Hepatocyte (in vitro differentiated cells): ENCODE measurements at regions not wholly inside any gene's neighbourhood (a gene's known extent, or its start where the extent isn't known, plus 50 kb on each side); places are given as distances from the start of the nearest gene placed in this dataset.

Experiments
- DNase-seq: peaks from one replicate; pipeline ENCODE4 v3.0.0-alpha.2; 2016; ENCODE audit warnings: low spot score
- H2AFZ ChIP-seq: fragments of 200-600 bp; sonication (generic); 2 replicates; pipeline ENCODE4 v1.6.0; 2016; ENCODE audit warnings: antibody characterized with exemption, mild to moderate bottlenecking
- H3K27ac ChIP-seq: fragments of 200-600 bp; sonication (generic); 2 replicates; pipeline ENCODE4 v1.5.1; 2016; ENCODE audit warnings: mild to moderate bottlenecking
- H3K27me3 ChIP-seq: fragments of 200-600 bp; sonication (generic); 2 replicates; pipeline ENCODE4 v1.6.1; 2016
- H3K36me3 ChIP-seq: fragments of 200-600 bp; sonication (generic); replicated peaks from 2 replicates; pipeline ENCODE4 v1.5.1; 2016; ENCODE audit warnings: low read depth; ENCODE audit not compliant: insufficient read depth
- H3K4me1 ChIP-seq: fragments of 200-600 bp; sonication (generic); 2 replicates; pipeline ENCODE4 v1.5.1; 2016; ENCODE audit warnings: mild to moderate bottlenecking, moderate library complexity; ENCODE audit not compliant: insufficient read depth
- H3K4me2 ChIP-seq: fragments of 200-600 bp; sonication (generic); 2 replicates; pipeline ENCODE4 v1.6.0; 2016
- H3K4me3 ChIP-seq: fragments of 200-600 bp; sonication (generic); 2 replicates; pipeline ENCODE4 v1.5.1; 2016; ENCODE audit warnings: mild to moderate bottlenecking
- H3K79me2 ChIP-seq: fragments of 200-600 bp; sonication (generic); 2 replicates; pipeline ENCODE4 v1.6.0; 2017; ENCODE audit warnings: mild to moderate bottlenecking
- H3K9me2 ChIP-seq: fragments of 200-600 bp; sonication (generic); replicated peaks from 2 replicates; pipeline ENCODE4 v1.6.0; 2017; ENCODE audit warnings: mild to moderate bottlenecking; ENCODE audit not compliant: insufficient read depth
- H3K9me3 ChIP-seq: fragments of 200-600 bp; sonication (generic); 2 replicates; pipeline ENCODE4 v1.5.1; 2016; ENCODE audit warnings: low read depth, mild to moderate bottlenecking
- H4K20me1 ChIP-seq: fragments of 200-600 bp; sonication (generic); 2 replicates; pipeline ENCODE4 v1.6.0; 2016; ENCODE audit warnings: mild to moderate bottlenecking; ENCODE audit not compliant: insufficient read depth, poor library complexity, severe bottlenecking
- EZH2 ChIP-seq: fragments of 200-600 bp; sonication (generic); IDR thresholded peaks from 2 replicates; pipeline ENCODE4 v1.6.1; 2016; ENCODE audit warnings: antibody characterized with exemption, mild to moderate bottlenecking, borderline replicate concordance
- EZH2phosphoT487 ChIP-seq: fragments of 200-600 bp; sonication (generic); IDR thresholded peaks from one replicate; pipeline ENCODE4 v1.6.1; 2018; ENCODE audit warnings: antibody characterized with exemption, mild to moderate bottlenecking, low read depth, moderate library complexity; ENCODE audit not compliant: unreplicated experiment, severe bottlenecking
- WGBS: methylation state at CpG from one replicate; pipeline ENCODE4 v1.1.6; 2016; ENCODE audit warnings: low lambda C conversion rate; ENCODE audit errors: missing lambda C conversion rate; 5-methylcytosine and 5-hydroxymethylcytosine counted together
- TF ChIP-seq, protein P1 (sequence below): fragments of 200-600 bp; sonication (generic); IDR thresholded peaks from 2 replicates; pipeline ENCODE4 v1.5.1; 2016; ENCODE audit warnings: antibody characterized with exemption, mild to moderate bottlenecking; ENCODE audit not compliant: poor library complexity

DNA sequence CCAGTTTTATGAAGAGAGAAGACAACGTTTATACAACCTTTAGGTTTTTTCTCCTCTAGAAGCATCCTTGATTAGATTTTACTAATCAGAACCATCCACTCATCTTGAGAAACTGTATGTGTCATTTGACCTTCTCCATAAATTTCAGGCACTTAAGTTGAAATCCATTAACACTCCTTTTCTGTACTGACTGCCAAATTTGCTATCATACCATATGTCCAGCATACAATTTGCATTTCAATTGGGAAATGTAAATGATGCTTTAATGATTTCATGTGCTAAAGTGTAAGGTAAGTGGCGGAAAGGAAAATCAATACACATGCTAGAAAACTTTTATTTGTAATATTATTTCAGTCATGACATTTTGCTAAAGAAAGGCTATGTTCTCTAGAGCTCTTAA, 731.6 kb downstream of the GBE1 start:
- TF ChIP-seq EZH2 (no peak), EZH2phosphoT487 (no peak)
- TF ChIP-seq, protein P1, sequence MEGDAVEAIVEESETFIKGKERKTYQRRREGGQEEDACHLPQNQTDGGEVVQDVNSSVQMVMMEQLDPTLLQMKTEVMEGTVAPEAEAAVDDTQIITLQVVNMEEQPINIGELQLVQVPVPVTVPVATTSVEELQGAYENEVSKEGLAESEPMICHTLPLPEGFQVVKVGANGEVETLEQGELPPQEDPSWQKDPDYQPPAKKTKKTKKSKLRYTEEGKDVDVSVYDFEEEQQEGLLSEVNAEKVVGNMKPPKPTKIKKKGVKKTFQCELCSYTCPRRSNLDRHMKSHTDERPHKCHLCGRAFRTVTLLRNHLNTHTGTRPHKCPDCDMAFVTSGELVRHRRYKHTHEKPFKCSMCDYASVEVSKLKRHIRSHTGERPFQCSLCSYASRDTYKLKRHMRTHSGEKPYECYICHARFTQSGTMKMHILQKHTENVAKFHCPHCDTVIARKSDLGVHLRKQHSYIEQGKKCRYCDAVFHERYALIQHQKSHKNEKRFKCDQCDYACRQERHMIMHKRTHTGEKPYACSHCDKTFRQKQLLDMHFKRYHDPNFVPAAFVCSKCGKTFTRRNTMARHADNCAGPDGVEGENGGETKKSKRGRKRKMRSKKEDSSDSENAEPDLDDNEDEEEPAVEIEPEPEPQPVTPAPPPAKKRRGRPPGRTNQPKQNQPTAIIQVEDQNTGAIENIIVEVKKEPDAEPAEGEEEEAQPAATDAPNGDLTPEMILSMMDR = no peak
- Histone ChIP-seq H3K9me2 (no peaks in the 10 kb centered on the region), H3K4me1 (no peaks in the 10 kb centered on the region), H3K4me2 (no peak overlapping the region), H3K79me2 (no peaks in the 10 kb centered on the region), H4K20me1 (no peaks in the 10 kb centered on the region), H3K36me3 (no peaks in the 10 kb centered on the region), H2AFZ (no peak overlapping the region), H3K9me3 (no peaks in the 10 kb centered on the region), H3K4me3 (no peak overlapping the region), H3K27ac (no peak overlapping the region), H3K27me3 (no peaks in the 10 kb centered on the region)
- WGBS = 68% methylated on average over 2 of the region's 2 CpGs
- DNase-seq = no peak

DNA sequence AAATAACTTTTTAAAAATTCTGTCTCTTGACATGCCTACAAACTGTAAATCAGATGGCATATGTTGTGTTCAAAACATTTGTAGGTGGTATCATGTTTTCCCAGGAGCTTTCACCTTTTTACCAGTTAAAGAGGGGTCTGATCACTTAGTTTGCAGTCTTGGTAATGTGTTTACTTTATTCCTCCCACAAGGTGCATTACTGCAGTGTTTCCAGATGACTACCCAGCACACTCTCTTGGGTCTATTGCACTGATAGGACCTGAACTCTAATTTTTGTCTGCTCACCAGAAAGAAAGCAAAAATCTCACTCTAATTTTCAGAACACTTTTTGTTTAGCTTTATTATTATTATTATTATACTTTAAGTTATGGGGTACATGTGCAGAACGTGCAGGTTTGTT, 734.1 kb downstream of the GBE1 start:
- H3K27me3 ChIP-seq = no peaks in the 10 kb centered on the region
- H3K27ac ChIP-seq = no peak overlapping the region
- H3K4me1 ChIP-seq = no peaks in the 10 kb centered on the region
- no peaks in the 10 kb centered on the region for H3K36me3 ChIP-seq
- no peak for DNase-seq
- WGBS = 91% methylated on average over 1 of the region's 1 CpG
- H3K4me2 ChIP-seq = no peak overlapping the region
- H4K20me1 ChIP-seq = no peaks in the 10 kb centered on the region
- no peaks in the 10 kb centered on the region for H3K79me2 ChIP-seq
- TF ChIP-seq EZH2 (no peak), EZH2phosphoT487 (no peak)
- TF ChIP-seq, protein P1 = no peak
- H2AFZ ChIP-seq = no peak overlapping the region
- no peak overlapping the region for H3K4me3 ChIP-seq
- no peaks in the 10 kb centered on the region for H3K9me2 ChIP-seq
- H3K9me3 ChIP-seq = no peaks in the 10 kb centered on the region

- Histone ChIP-seq H3K27ac (no peak overlapping the region), H3K9me3 (no peaks in the 10 kb centered on the region), H3K27me3 (no peaks in the 10 kb centered on the region), H3K4me3 (no peak overlapping the region), H3K4me2 (no peak overlapping the region), H3K36me3 (no peaks in the 10 kb centered on the region), H2AFZ (no peak overlapping the region), H4K20me1 (no peaks in the 10 kb centered on the region), H3K9me2 (no peaks in the 10 kb centered on the region), H3K79me2 (no peaks in the 10 kb centered on the region), H3K4me1 (no peaks in the 10 kb centered on the region)
- 90% methylated on average over 7 of the region's 7 CpGs for WGBS
- no peak for DNase-seq
- no peak for TF ChIP-seq EZH2
- no peak for TF ChIP-seq EZH2phosphoT487
- TF ChIP-seq, protein P1 = no peak
These were observed 736.9 kb downstream of the GBE1 start for GRCh38 chr3:81024560-81024959.

DNA sequence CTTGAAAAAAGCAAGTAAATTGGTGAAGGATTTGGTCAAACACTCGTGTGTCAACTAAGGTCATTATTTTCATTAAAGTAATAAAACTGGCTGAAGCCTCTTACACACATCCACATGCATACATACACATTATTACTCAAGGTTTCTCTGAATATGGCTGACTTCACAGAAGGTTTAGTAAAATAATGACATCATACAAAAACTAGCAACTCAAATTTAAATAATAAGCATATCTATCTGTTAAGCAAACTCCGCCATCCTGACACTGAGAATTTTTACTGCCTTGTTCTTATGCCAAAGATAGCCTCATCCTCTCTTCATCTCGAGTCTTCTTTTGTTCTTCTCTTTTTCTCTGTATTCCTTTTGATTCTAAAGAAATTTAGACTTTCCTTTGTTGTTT, 739.1 kb downstream of the GBE1 start:
- Histone ChIP-seq H3K27me3 (no peaks in the 10 kb centered on the region), H3K9me3 (no peaks in the 10 kb centered on the region), H3K79me2 (no peaks in the 10 kb centered on the region), H4K20me1 (no peaks in the 10 kb centered on the region), H3K4me2 (no peak overlapping the region), H2AFZ (no peak overlapping the region), H3K27ac (no peak overlapping the region), H3K9me2 (no peaks in the 10 kb centered on the region), H3K4me1 (no peaks in the 10 kb centered on the region), H3K4me3 (no peak overlapping the region), H3K36me3 (no peaks in the 10 kb centered on the region)
- TF ChIP-seq EZH2phosphoT487 (no peak), EZH2 (no peak)
- TF ChIP-seq, protein P1 = no peak
- 85% methylated on average over 3 of the region's 3 CpGs for WGBS
- DNase-seq = no peak
